GM21825 (cell line): ENCODE measurements at regions not wholly inside any gene's neighbourhood (a gene's known extent, or its start where the extent isn't known, plus 50 kb on each side); places are given as distances from the start of the nearest gene placed in this dataset.
"Not testable (repeated sequence)": the region's sequence is repeated elsewhere in the genome, so short reads cannot be mapped to it uniquely, and the experiment has no call there.

ENCODE experiments used
- ATAC-seq: cut with Tn5 transposase; IDR thresholded peaks from one replicate; pipeline ENCODE4 v1.9.1; 2021; ENCODE audit warnings: mild to moderate bottlenecking, moderate library complexity; ENCODE audit not compliant: unreplicated experiment

DNA sequence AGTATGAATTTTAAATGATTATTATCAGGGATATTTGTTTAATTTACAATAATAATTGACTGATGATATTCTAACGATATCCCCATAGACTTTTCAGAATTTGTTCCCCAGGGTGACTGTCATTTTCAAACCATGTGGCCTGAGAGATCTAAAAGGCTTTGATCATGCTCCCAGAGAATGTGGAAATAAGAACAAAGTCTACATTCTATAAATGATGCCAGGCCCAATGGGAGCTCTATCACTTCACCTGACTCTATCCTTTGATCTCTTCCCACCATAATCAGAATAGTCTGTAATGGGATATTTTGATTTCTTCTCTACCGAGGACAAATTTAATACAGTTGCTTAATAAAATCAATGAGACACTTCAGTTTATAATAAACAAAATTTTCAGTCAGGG, 483.4 kb upstream of the IRAK1BP1 start:
- no peak for ATAC-seq

DNA sequence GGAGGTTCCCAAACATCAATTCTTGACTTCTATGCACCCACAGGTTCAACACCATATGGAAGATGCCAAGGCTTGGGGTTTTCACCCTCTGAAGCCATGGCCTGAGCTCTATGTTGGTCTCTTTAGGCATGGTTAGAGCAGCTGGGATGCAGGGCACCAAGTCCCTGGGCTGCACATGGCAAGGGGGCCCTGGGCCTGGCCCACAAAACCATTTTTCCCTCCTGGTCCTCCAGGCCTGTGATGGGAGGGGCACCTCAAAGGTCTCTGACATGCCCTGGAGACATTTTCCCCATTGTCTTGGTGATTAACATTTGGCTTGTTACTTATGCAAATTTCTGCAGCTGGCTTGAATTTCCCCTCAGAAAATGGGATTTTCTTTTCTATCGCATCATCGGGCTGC, 480.5 kb upstream of the IRAK1BP1 start:
- ATAC-seq = not testable (repeated sequence)

GRCh38 chr6:78390066-78390465, 477.3 kb upstream of the IRAK1BP1 start:
- ATAC-seq = no peak

GRCh38 chr6:78397499-78397898, 469.9 kb upstream of the IRAK1BP1 start:
- ATAC-seq = no peak

DNA sequence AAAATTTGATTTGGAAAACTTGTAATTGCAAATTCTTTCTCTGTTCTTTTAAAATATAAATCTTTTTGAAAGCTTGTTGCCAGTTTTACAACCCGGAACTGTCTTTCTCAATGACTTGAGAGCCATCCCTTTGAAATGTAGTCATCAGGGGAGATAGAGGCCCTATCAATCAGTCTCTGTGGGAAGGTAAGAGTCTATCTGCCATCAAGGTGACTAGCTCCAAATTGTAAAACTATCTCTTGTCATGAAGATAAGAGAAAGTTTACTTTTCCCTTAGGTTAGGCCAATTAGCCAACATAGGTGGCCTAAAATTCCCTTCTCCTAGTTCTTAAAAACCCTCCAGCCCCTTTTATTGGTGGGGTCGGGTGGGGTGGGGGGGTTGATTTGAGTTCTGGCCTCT, 469.1 kb upstream of the IRAK1BP1 start:
- no peak for ATAC-seq

GRCh38 chr6:78400076-78400475, 467.3 kb upstream of the IRAK1BP1 start:
- ATAC-seq = no peak

GRCh38 chr6:78427386-78427785, 440.0 kb upstream of the IRAK1BP1 start:
- no peak for ATAC-seq

GRCh38 chr6:78430521-78430920, 436.8 kb upstream of the IRAK1BP1 start:
- ATAC-seq = no peak

- no peak for ATAC-seq
Observed at GRCh38 chr6:78435671-78436070, 431.7 kb upstream of the IRAK1BP1 start.

DNA sequence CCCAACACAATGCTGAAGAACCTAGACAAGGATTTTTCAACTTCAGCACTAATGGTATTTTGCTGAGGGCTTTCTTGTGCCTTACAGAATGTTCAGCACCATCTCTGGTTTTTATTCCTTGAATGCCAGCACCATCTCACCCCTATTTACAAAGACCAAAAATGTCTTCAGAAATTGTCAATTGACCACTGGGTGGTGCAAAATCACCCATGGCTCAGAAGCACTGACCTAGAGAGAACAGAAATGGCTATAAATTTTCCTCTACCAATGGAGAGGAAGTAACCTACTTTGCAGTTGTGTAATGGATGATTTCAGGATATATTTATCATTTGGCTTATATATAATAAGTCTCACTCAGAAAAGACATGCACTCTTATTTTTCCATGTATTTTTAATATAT, 431.0 kb upstream of the IRAK1BP1 start:
- no peak for ATAC-seq

- no peak for ATAC-seq
Observed at GRCh38 chr6:78438135-78438534, 429.2 kb upstream of the IRAK1BP1 start.

DNA sequence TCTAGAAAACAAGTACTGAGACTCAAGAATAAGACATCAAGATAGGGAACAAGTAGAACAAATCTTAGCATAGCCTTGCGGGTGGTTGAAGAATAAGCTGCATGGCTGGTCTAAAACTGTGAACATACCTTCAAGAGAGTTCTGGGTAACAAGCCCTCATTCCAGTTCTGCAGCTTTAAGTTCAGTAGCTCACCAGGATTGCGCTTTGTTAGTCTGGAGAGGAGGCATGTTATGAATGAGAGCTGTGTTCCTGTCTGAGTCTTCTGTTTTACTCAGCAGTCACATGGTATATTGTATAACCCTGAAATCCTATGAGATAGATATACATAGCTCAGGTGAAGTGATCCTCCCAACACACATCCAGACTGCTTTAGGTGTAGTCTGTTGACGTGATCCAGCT, 406.6 kb upstream of the IRAK1BP1 start:
- no peak for ATAC-seq

GRCh38 chr6:78462728-78463127, 404.6 kb upstream of the IRAK1BP1 start:
- no peak for ATAC-seq

DNA sequence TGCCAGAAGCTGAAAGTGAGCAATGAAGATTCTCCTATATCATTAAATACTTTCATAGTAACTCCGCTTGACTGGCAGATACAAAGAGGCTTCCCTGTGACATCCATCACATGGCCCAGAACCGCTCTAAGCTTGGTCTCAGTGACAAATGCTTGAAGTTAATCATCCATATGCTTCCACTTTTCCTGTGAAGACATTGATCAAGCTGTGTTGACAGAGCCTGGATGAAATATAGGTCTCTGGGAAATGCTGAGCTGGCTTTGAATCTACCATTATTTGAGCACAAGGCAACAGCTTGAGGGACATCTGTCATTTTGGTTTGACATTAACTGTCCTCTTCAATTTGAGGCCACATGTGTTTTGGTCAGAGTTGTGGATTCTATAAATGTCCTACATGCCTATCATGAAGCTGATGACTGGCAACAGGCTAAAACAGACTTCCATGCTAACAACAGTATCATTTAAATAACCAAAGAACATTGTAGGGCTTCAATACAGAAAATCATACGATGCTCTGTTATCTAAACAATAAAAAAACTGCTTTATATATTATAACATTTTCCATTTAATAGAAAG, 402.2 kb upstream of the IRAK1BP1 start:
- no peak for ATAC-seq

GRCh38 chr6:78476561-78476960, 390.8 kb upstream of the IRAK1BP1 start:
- ATAC-seq = no peak

DNA sequence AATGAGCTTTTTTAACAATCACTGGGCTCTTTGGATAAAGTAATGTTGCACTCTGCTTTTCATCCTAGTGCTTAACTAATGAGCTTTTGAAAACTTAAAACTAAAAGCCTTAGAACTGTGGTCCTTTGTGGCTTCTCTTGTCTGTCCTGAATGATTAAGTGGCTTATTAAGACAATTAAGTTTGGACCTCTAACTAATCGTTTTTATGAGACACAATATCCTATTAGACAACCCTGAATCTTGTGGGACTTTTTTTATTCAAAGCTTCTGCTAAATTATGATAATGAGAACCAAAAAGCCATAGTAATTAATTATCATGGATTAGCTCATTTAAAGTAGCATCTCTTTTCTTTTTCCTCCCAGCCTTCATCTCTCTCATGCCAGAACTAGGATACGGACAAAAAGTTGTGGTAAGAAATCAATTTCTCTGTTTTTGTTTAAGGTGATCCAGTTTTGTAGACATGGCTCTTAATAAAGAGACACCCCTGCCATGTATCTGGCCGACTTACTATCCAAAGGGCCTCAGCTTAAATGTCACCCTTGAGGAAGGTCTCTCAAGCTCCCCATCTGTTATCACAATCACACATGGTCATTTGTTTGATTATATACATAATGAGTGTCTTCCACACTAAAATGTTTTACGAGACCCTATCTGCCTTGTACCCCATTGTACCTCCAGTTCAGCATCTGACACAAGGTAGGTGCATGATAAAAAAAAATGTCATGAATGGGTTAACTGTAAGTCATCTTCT, 384.4 kb upstream of the IRAK1BP1 start:
- no peak for ATAC-seq

DNA sequence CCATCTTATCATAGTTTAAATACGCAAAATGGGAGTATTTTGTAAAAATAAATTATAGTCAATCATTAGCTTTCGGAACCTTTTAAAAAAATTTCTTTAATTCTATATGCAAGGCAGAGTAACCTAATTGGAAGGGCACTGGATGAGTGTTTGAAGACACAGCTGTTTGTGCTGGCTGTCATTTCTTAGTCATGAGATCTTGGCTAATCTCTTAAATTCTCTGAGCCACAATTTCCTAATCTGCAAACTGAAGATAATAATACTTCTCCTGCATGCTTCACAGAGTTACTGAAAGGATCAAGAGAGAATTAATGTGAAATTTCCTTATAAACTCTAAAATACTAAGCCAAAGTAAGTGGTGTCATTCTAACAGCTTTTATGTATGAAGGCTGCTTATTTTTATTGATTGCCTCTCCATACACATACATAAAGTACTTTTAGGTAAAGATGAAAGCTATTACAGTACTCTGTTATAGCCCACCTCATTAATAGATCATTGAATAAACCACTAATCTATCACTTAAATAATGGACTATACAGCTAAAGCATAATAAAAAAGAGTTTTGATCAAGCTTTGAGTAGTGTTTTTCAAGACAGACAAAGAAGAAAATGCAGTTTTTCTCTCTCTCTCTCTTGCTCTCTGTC, 383.7 kb upstream of the IRAK1BP1 start:
- no peak for ATAC-seq

DNA sequence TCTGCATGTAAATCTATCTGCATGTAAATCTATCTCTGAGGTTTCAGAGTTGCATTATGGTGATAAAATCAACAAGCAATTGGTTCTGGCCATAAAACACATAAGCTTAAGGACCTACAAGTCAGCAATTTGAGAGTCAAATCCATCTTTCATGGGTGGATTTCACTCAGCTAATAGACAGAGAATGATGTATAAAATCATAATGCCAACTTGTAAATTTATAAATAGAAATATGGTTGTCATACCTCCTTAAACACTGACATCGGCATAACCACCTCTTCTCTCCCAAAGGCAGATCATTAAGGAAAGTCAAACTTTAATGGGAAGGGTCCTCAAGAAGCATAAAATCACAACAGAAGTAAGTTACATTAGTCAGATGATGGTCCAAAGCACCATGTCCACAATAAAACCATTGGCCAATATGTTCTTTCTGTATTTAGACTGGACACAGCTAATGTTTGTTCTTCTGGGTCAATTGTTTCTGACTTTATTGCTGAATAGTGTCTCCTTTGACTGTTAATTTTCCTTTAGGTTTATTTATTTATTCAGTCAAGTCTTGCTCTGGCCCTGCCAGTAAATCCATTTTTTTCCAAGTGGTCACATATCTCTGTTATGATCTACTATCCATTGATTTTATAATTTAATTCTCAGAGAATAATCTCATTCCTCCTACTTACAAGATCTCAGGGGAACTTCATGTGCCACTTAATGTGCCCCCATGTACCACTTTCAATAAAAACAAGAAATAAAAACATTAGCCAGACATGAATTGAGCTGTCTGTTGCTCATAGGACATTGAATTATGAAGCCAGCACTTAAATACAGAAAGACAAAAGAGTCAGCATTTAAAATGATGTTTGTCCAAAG, 382.9 kb upstream of the IRAK1BP1 start:
- ATAC-seq = no peak

DNA sequence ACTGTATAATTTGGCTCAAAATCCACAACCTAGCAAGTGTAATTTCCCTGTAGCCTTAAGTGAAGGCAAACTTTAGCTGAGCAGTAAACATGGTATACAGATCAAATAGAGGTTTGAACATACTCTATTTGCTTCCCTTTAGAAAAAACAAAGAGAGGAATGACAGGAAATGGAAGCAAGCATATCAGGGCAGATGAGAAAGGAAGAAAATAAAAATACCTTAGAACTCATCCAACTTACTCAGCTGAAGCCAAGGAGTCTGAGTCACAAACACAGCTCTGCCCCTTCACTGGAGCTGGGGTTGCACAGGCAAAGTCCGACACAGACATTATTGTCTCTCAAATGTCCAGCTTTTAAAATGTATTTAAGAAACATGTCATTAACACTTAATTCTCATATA, 379.9 kb upstream of the IRAK1BP1 start:
- no peak for ATAC-seq

- ATAC-seq = no peak
Observed at GRCh38 chr6:78489874-78490273, 377.5 kb upstream of the IRAK1BP1 start.

DNA sequence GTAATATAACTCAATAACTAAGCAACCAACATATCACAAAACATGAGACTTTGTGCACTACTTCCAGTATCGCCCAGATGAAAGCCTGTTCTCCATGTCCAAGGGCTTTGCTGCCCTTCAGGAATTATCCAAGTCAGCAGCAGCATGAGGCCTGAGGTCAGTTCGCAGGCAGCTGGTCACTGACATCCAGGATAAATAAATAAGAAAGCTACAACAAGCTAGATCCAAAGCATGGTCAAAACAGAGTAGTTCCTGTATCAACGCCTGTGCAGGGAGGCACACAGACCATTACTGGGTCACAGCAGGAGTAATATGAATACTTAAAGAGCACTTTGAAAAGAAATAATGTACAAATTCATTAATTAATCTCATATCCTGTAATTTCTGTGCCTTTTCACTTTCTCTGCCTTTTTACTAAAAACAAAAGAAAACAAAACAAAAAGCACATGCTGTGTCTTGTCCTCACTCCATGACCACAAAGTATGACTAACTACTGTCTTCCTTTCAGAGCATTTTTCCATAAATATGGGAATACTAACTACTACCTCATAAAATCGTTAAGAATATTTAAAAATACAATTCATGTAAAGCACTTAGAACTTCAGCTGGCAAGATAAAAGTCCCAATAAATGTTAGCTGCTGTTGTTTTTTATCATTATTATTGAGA, 374.9 kb upstream of the IRAK1BP1 start:
- ATAC-seq = no peak
